K562 (cell line): ENCODE measurements at regions not wholly inside any gene's neighbourhood (a gene's known extent, or its start where the extent isn't known, plus 50 kb on each side); places are given as distances from the start of the nearest gene placed in this dataset.

Experiments used
- CBX2 ChIP-seq: fragments of 200-600 bp; sonication (generic); IDR thresholded peaks from one replicate; pipeline ENCODE4 v1.6.1; 2012; ENCODE audit warnings: mild to moderate bottlenecking, low read length, inconsistent platforms; ENCODE audit not compliant: insufficient read depth, poor library complexity, severe bottlenecking
- EZH2 ChIP-seq: IDR thresholded peaks from 2 replicates; pipeline ENCODE4 v1.6.1; 2012; ENCODE audit warnings: low read depth, mild to moderate bottlenecking, inconsistent platforms, low read length, borderline replicate concordance
- POLR2A ChIP-seq: fragments of 450-650 bp; conservative IDR thresholded peaks from 2 replicates; pipeline ENCODE4 v1.6.1; 2016
- RFX7 ChIP-seq: fragments of 250-450 bp; sonication (Bioruptor Pico); IDR thresholded peaks from 2 replicates; pipeline ENCODE4 v1.5.1; 2021; ENCODE audit warnings: mild to moderate bottlenecking
- SAP30 ChIP-seq: fragments of 200-600 bp; sonication (generic); IDR thresholded peaks from 2 replicates; pipeline ENCODE4 v1.6.1; 2012; ENCODE audit warnings: borderline replicate concordance, low read depth, mild to moderate bottlenecking, moderate library complexity, low read length, control low read depth, inconsistent platforms; ENCODE audit not compliant: insufficient read depth, poor library complexity, severe bottlenecking
- SMAD4 ChIP-seq: fragments of 250-450 bp; sonication (Bioruptor Pico); conservative IDR thresholded peaks from 2 replicates; pipeline ENCODE4 v1.8.0; 2021; ENCODE audit warnings: inconsistent platforms, mild to moderate bottlenecking, moderate library complexity
- SMARCE1 ChIP-seq: fragments of 450-650 bp; IDR thresholded peaks from 2 replicates; pipeline ENCODE4 v1.7.1; 2016; ENCODE audit warnings: mild to moderate bottlenecking
- TCF7L2 ChIP-seq: fragments of 150-350 bp; IDR thresholded peaks from 2 replicates; pipeline ENCODE4 v1.6.1; 2016; ENCODE audit warnings: low read depth, mild to moderate bottlenecking, low read length, moderate library complexity
- ZNF140 ChIP-seq: fragments of 250-450 bp; sonication (Bioruptor Pico); IDR thresholded peaks from 2 replicates; pipeline ENCODE4 v1.8.0; 2021; ENCODE audit warnings: moderate library complexity, mild to moderate bottlenecking, inconsistent platforms
- ZNF274 ChIP-seq: IDR thresholded peaks from 2 replicates; pipeline ENCODE4 v1.6.1; 2011; ENCODE audit warnings: low read depth, mild to moderate bottlenecking, low read length, moderate library complexity, borderline replicate concordance
- TF ChIP-seq, protein P1 (sequence below), 3 experiments: IDR thresholded peaks in 2 of 3; conservative IDR thresholded peaks in 1 of 3; 2 replicates each; pipeline ENCODE4 v1.5.1; 2011 to 2012; ENCODE audit warnings: low read length in 3 of 3, mild to moderate bottlenecking in 3 of 3, control low read depth in 2 of 3, improper control_type of control experiment in 1 of 3, inconsistent platforms in 1 of 3, low read depth in 1 of 3, mixed read lengths in 1 of 3, moderate library complexity in 1 of 3; ENCODE audit not compliant: insufficient read depth in 2 of 3
- TF ChIP-seq, protein P2 (sequence below), 2 experiments: IDR thresholded peaks; 2 replicates each; pipeline ENCODE4 v1.6.1; 2012; ENCODE audit warnings: improper control_type of control experiment in 2 of 2, low read depth in 2 of 2, low read length in 2 of 2, borderline replicate concordance in 1 of 2
- TF ChIP-seq, protein P3 (sequence below), 2 experiments: fragments of 450-650 bp; formaldehyde crosslinking in 1 of 2; IDR thresholded peaks; 2 replicates each; pipeline versions ENCODE4 v1.4.0 to v1.6.1; 2014 to 2020; ENCODE audit warnings: mild to moderate bottlenecking in 2 of 2, borderline replicate concordance in 1 of 2, low read depth in 1 of 2
- TF ChIP-seq, protein P4 (sequence below), 3 experiments: fragments of 200-800 bp in 1 of 3; fragments of 250-450 bp in 1 of 3; fragments of 450-650 bp in 1 of 3; sonication (Bioruptor Pico) in 1 of 3; sonication (Bioruptor generic) in 1 of 3; formaldehyde crosslinking in 1 of 3; IDR thresholded peaks; 2 replicates each; pipeline versions ENCODE4 v1.6.1 to v1.8.0; 2016 to 2022; ENCODE audit warnings: mild to moderate bottlenecking in 2 of 3, missing genetic modification characterization in 2 of 3, missing compliant biosample characterization in 1 of 3, moderate library complexity in 1 of 3

DNA sequence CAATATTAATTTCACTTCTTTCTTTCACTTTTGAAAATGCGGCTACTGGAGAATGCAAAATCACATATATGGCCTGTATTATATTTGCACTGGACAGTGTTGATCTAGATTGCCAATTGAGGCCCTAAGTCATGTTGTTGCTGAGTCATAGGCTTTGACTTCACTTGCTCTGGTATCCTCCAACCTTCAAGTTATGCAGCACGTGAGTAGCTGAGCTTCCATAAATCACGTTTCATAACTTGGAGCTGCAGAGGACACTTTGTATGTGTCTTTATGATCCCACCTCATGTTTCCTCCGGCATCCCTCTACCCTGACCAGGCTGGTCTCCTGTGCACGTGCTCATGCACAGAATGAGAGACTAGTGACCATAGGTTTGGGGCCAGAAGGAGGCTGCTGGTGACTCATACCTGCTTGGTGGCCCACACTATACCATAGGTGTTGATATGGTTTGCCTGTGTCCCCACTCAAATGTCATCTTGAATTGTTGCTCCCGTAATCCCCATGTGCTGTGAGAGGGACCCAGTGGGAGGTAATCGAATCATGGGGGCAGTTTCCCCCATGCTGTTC is 103.0 kb upstream of the TSPAN2 start:
- TF ChIP-seq, protein P1, sequence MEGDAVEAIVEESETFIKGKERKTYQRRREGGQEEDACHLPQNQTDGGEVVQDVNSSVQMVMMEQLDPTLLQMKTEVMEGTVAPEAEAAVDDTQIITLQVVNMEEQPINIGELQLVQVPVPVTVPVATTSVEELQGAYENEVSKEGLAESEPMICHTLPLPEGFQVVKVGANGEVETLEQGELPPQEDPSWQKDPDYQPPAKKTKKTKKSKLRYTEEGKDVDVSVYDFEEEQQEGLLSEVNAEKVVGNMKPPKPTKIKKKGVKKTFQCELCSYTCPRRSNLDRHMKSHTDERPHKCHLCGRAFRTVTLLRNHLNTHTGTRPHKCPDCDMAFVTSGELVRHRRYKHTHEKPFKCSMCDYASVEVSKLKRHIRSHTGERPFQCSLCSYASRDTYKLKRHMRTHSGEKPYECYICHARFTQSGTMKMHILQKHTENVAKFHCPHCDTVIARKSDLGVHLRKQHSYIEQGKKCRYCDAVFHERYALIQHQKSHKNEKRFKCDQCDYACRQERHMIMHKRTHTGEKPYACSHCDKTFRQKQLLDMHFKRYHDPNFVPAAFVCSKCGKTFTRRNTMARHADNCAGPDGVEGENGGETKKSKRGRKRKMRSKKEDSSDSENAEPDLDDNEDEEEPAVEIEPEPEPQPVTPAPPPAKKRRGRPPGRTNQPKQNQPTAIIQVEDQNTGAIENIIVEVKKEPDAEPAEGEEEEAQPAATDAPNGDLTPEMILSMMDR (IDR thresholded peaks at IDR 0.05 in 2 of 3, conservative IDR thresholded peaks at IDR 0.05 in 1 of 3; ENCODE audit: insufficient read depth in 2 of 3, low read depth in 1 of 3, low read length in 3 of 3), result no peak
- TF ChIP-seq SAP30, result no peak
- no peak for TF ChIP-seq RFX7 (CRISPR knock-in tag)
- TF ChIP-seq SMAD4 (CRISPR knock-in tag), result no peak
- TF ChIP-seq, protein P2, sequence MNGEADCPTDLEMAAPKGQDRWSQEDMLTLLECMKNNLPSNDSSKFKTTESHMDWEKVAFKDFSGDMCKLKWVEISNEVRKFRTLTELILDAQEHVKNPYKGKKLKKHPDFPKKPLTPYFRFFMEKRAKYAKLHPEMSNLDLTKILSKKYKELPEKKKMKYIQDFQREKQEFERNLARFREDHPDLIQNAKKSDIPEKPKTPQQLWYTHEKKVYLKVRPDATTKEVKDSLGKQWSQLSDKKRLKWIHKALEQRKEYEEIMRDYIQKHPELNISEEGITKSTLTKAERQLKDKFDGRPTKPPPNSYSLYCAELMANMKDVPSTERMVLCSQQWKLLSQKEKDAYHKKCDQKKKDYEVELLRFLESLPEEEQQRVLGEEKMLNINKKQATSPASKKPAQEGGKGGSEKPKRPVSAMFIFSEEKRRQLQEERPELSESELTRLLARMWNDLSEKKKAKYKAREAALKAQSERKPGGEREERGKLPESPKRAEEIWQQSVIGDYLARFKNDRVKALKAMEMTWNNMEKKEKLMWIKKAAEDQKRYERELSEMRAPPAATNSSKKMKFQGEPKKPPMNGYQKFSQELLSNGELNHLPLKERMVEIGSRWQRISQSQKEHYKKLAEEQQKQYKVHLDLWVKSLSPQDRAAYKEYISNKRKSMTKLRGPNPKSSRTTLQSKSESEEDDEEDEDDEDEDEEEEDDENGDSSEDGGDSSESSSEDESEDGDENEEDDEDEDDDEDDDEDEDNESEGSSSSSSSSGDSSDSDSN (IDR thresholded peaks at IDR 0.05; ENCODE audit: borderline replicate concordance in 1 of 2, low read depth in 2 of 2, low read length in 2 of 2), result no peak
- TF ChIP-seq CBX2, result no peak
- no peak for TF ChIP-seq POLR2A
- TF ChIP-seq, protein P3, sequence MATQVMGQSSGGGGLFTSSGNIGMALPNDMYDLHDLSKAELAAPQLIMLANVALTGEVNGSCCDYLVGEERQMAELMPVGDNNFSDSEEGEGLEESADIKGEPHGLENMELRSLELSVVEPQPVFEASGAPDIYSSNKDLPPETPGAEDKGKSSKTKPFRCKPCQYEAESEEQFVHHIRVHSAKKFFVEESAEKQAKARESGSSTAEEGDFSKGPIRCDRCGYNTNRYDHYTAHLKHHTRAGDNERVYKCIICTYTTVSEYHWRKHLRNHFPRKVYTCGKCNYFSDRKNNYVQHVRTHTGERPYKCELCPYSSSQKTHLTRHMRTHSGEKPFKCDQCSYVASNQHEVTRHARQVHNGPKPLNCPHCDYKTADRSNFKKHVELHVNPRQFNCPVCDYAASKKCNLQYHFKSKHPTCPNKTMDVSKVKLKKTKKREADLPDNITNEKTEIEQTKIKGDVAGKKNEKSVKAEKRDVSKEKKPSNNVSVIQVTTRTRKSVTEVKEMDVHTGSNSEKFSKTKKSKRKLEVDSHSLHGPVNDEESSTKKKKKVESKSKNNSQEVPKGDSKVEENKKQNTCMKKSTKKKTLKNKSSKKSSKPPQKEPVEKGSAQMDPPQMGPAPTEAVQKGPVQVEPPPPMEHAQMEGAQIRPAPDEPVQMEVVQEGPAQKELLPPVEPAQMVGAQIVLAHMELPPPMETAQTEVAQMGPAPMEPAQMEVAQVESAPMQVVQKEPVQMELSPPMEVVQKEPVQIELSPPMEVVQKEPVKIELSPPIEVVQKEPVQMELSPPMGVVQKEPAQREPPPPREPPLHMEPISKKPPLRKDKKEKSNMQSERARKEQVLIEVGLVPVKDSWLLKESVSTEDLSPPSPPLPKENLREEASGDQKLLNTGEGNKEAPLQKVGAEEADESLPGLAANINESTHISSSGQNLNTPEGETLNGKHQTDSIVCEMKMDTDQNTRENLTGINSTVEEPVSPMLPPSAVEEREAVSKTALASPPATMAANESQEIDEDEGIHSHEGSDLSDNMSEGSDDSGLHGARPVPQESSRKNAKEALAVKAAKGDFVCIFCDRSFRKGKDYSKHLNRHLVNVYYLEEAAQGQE (IDR thresholded peaks at IDR 0.05; ENCODE audit: borderline replicate concordance), result no peak
- TF ChIP-seq, protein P3 (CRISPR knock-in tag; IDR thresholded peaks at IDR 0.05; ENCODE audit: low read depth), result no peak
- TF ChIP-seq TCF7L2, result no peak
- no peak for TF ChIP-seq ZNF274
- no peak for TF ChIP-seq ZNF140
- no peak for TF ChIP-seq SMARCE1
- TF ChIP-seq, protein P4, sequence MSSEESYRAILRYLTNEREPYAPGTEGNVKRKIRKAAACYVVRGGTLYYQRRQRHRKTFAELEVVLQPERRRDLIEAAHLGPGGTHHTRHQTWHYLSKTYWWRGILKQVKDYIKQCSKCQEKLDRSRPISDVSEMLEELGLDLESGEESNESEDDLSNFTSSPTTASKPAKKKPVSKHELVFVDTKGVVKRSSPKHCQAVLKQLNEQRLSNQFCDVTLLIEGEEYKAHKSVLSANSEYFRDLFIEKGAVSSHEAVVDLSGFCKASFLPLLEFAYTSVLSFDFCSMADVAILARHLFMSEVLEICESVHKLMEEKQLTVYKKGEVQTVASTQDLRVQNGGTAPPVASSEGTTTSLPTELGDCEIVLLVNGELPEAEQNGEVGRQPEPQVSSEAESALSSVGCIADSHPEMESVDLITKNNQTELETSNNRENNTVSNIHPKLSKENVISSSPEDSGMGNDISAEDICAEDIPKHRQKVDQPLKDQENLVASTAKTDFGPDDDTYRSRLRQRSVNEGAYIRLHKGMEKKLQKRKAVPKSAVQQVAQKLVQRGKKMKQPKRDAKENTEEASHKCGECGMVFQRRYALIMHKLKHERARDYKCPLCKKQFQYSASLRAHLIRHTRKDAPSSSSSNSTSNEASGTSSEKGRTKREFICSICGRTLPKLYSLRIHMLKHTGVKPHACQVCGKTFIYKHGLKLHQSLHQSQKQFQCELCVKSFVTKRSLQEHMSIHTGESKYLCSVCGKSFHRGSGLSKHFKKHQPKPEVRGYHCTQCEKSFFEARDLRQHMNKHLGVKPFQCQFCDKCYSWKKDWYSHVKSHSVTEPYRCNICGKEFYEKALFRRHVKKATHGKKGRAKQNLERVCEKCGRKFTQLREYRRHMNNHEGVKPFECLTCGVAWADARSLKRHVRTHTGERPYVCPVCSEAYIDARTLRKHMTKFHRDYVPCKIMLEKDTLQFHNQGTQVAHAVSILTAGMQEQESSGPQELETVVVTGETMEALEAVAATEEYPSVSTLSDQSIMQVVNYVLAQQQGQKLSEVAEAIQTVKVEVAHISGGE (CRISPR knock-in tag; IDR thresholded peaks at IDR 0.05), result no peak
- TF ChIP-seq EZH2, result no peak
